MCF 10A (cell line): ENCODE measurements at regions not wholly inside any gene's neighbourhood (a gene's known extent, or its start where the extent isn't known, plus 50 kb on each side); places are given as distances from the start of the nearest gene placed in this dataset.

Experiments
- BruUV-seq: library from RNA; stranded (reverse); fragments of 400-500 nt; replicated peaks from 2 replicates; lab custom pipeline; 2021; lab: Mats Ljungman, UMichigan
- CTCF ChIA-PET: fragments of 300-600 bp; sonication (Branson Sonifier 250); formaldehyde crosslinking; extraction: SDS; loops from one replicate; lab custom pipeline; 2021; ENCODE audit warnings: antibody characterized with exemption, inconsistent platforms; lab: Yijun Ruan, JAX
- POLR2A ChIA-PET: fragments of 300-600, 350-650 bp; sonication (Branson Sonifier 250); formaldehyde crosslinking; extraction: SDS; loops from one replicate; lab custom pipeline; 2020; ENCODE audit warnings: antibody characterized with exemption, inconsistent platforms; lab: Yijun Ruan, JAX
- DNase-seq: peaks from one replicate; pipeline ENCODE4 v3.0.0-alpha.2; 2018; ENCODE audit not compliant: unreplicated experiment
- H3K27ac Mint-ChIP-seq: one replicate; pipeline ENCODE4 v1.8.0; 2022; ENCODE audit warnings: mild to moderate bottlenecking, low read depth, mixed read lengths; ENCODE audit not compliant: unreplicated experiment
- H3K27me3 Mint-ChIP-seq: one replicate; pipeline ENCODE4 v1.8.0; 2022; ENCODE audit warnings: mixed read lengths; ENCODE audit not compliant: insufficient read depth, unreplicated experiment
- H3K36me3 Mint-ChIP-seq: one replicate; pipeline ENCODE4 v1.8.0; 2022; ENCODE audit warnings: mild to moderate bottlenecking, moderate library complexity, mixed read lengths; ENCODE audit not compliant: insufficient read depth, unreplicated experiment
- H3K4me1 Mint-ChIP-seq: one replicate; pipeline ENCODE4 v1.8.0; 2022; ENCODE audit warnings: mixed read lengths; ENCODE audit not compliant: insufficient read depth, unreplicated experiment
- H3K4me3 Mint-ChIP-seq: one replicate; pipeline ENCODE4 v1.8.0; 2022; ENCODE audit warnings: mild to moderate bottlenecking, moderate library complexity, mixed read lengths; ENCODE audit not compliant: unreplicated experiment
- H3K9me3 Mint-ChIP-seq: one replicate; pipeline ENCODE4 v1.8.0; 2022; ENCODE audit warnings: mixed read lengths; ENCODE audit not compliant: unreplicated experiment
- CTCF ChIP-seq: fragments of 200-600 bp; IDR thresholded peaks from one replicate; pipeline ENCODE4 v1.8.0; 2022; ENCODE audit warnings: antibody characterized with exemption, mild to moderate bottlenecking; ENCODE audit not compliant: unreplicated experiment
- intact Hi-C: fragments of 100-400 bp; cut with micrococcal nuclease; formaldehyde crosslinking; loops from 2 replicates; pipeline ENCODE4 v1.14.1; 2022

GRCh38 chr5:174310706-174311105 lies 265.2 kb downstream of the NSG2 start:
- TF ChIP-seq CTCF: no peak
- ChIA-PET CTCF (interaction anchor here (0.6 to 20.8 kb wide), 31 partner anchors 8 to 928 kb away, joined by 3 to 588 read pairs (median 7); partner anchors contain the start of gene NSG2), POLR2A (interaction anchor here (0.7 to 3.0 kb wide), 2 partner anchors 265 to 304 kb away, joined by 3 to 31 read pairs; partner anchors contain the start of gene NSG2)
- DNase-seq: no peak
- H3K4me1 Mint-ChIP-seq: no peaks in the 10 kb centered on the region
- no peak overlapping the region for H3K4me3 Mint-ChIP-seq
- no peak overlapping the region for H3K27ac Mint-ChIP-seq
- intact Hi-C loops: no loop called here
- no peaks in the 10 kb centered on the region for H3K9me3 Mint-ChIP-seq
- H3K36me3 Mint-ChIP-seq: no peaks in the 10 kb centered on the region
- H3K27me3 Mint-ChIP-seq: peaks cover 49% of the 10 kb centered on the region
- no TSS peak for BruUV-seq

DNA sequence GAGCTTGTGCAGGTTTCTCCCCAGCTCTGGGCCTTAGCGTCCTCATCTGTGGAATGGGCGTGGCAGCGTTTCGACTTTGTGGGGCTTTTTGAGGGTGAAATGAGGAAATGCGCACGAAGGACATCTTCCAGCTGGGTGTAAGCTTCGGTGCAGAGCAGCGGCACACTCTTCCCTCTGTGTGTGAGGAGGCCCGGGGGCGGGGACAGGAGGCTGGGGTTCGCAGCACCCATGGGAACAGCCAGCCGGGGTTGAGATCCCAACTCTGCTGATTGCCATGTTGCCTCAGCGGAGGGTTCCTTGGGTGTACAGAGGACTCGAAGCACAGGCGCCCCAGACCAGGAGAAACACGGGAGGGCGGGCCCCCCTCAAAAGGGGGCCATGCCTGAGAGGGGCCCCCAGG lies 265.6 kb downstream of the NSG2 start:
- intact Hi-C loops: no loop called here
- ChIA-PET CTCF (interaction anchor here (0.6 to 20.8 kb wide), 46 partner anchors 7 to 948 kb away, joined by 3 to 588 read pairs (median 5); partner anchors contain the start of gene NSG2), POLR2A (interaction anchor here (0.8 to 3.0 kb wide), 4 partner anchors 263 to 693 kb away, joined by 3 to 31 read pairs (median 6); partner anchors contain the start of gene NSG2)
- H3K4me1 Mint-ChIP-seq: no peaks in the 10 kb centered on the region
- no peaks in the 10 kb centered on the region for H3K9me3 Mint-ChIP-seq
- no peak for TF ChIP-seq CTCF
- BruUV-seq: no TSS peak
- H3K36me3 Mint-ChIP-seq: no peaks in the 10 kb centered on the region
- H3K27ac Mint-ChIP-seq: no peak overlapping the region
- no peak overlapping the region for H3K4me3 Mint-ChIP-seq
- H3K27me3 Mint-ChIP-seq: peaks cover 45% of the 10 kb centered on the region
- no peak for DNase-seq

DNA sequence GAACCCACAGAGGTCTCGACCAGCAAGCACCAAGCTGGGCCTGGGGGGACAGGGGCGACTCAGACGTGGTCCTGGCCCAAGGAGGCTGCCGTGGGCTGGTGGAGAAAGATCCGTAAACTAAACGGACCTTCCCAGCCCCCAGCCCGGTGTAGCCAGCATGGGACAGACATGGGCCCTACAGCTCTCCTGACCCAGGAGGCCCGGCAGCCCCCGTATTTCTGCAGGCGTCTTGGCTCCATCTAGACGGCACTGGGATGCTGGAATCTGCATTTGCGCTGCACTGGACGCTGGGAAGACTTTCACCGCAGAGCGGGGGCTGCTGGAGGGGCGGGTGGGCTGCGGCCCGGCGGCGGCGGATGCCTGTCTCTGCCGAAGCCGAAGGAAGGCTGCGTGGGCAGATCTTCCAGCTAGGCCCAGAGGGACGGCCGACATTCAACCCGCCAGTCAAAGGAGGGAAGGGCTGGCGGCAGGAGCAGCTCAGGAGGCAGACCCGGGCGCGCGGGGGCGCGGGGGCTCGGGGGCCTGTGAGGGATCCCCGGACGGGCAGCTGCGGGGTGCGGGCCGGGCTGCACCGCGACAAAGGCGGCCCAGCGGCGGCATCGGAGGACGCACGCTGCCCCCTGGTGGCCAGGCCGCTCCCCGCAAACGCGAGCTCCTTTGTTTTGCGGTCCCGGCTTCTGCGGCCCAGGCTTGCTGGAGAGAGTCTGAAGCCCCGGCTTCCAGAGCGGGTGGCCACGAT lies 266.2 kb downstream of the NSG2 start:
- peak; percentile 62 for DNase-seq
- Mint-ChIP-seq H3K27ac (no peak overlapping the region), H3K27me3 (peaks cover 42% of the 10 kb centered on the region), H3K9me3 (no peaks in the 10 kb centered on the region), H3K4me1 (no peaks in the 10 kb centered on the region), H3K4me3 (peak overlapping the region; percentile 24), H3K36me3 (no peaks in the 10 kb centered on the region)
- intact Hi-C loops: loop anchor here (1.0 kb wide), 2 partner anchors 266 to 291 kb away; partner anchors contain the start of gene NSG2
- CTCF ChIA-PET: interaction anchor here (0.6 to 20.8 kb wide), 70 partner anchors 9 to 1019 kb away, joined by 3 to 588 read pairs (median 4); partner anchors contain the start of gene NSG2
- peak; percentile 99 for TF ChIP-seq CTCF
- POLR2A ChIA-PET: interaction anchor here (0.6 to 3.0 kb wide), 8 partner anchors 13 to 696 kb away, joined by 3 to 31 read pairs (median 4); partner anchors contain the start of gene NSG2
- BruUV-seq: no TSS peak

- ChIA-PET POLR2A (interaction anchor here (0.6 to 3.0 kb wide), 7 partner anchors 12 to 696 kb away, joined by 3 to 31 read pairs (median 5); partner anchors contain the start of gene NSG2), CTCF (interaction anchor here (0.5 to 20.8 kb wide), 56 partner anchors 10 to 1019 kb away, joined by 3 to 588 read pairs (median 4); partner anchors contain the start of gene NSG2)
- no peak for DNase-seq
- BruUV-seq: no TSS peak
- no peaks in the 10 kb centered on the region for H3K9me3 Mint-ChIP-seq
- no peak overlapping the region for H3K27ac Mint-ChIP-seq
- no peaks in the 10 kb centered on the region for H3K36me3 Mint-ChIP-seq
- no peak for TF ChIP-seq CTCF
- H3K4me3 Mint-ChIP-seq: no peak overlapping the region
- H3K4me1 Mint-ChIP-seq: no peaks in the 10 kb centered on the region
- H3K27me3 Mint-ChIP-seq: peaks cover 42% of the 10 kb centered on the region
- intact Hi-C loops: loop anchor here (1.0 kb wide), 2 partner anchors 267 to 292 kb away; partner anchors contain the start of gene NSG2
These were observed 266.7 kb downstream of the NSG2 start for GRCh38 chr5:174312270-174312617.
